Caco-2 (cell line): ENCODE measurements at regions not wholly inside any gene's neighbourhood (a gene's known extent, or its start where the extent isn't known, plus 50 kb on each side); places are given as distances from the start of the nearest gene placed in this dataset.

Experiments
- BruUV-seq: library from RNA; stranded (reverse); fragments of 400-500 nt; replicated peaks from 2 replicates; lab custom pipeline; 2021; lab: Mats Ljungman, UMichigan
- CTCF ChIA-PET: fragments of 300-600 bp; sonication (Branson Sonifier 250); formaldehyde crosslinking; loops from one replicate; lab custom pipeline; 2022; ENCODE audit warnings: antibody characterized with exemption; lab: Charles Lee
- POLR2A ChIA-PET: fragments of 300-600 bp; sonication (Branson Sonifier 250); formaldehyde crosslinking; loops from one replicate; lab custom pipeline; 2022; ENCODE audit warnings: antibody characterized with exemption; lab: Charles Lee
- DNase-seq, 2 experiments: peaks; one replicate each; pipeline versions ENCODE4 v3.0.0 to v3.0.0-alpha.2; 2020 to 2022
- H3K27me3 ChIP-seq: replicated peaks from 2 replicates; pipeline ENCODE4 v1.6.0; 2011; ENCODE audit warnings: low read length; ENCODE audit not compliant: control insufficient read depth, insufficient read depth
- H3K36me3 ChIP-seq: 2 replicates; pipeline ENCODE4 v1.5.1; 2011; ENCODE audit warnings: low read length; ENCODE audit not compliant: control insufficient read depth, insufficient read depth
- H3K4me1 ChIP-seq: fragments of 250-450 bp; sonication (Bioruptor Pico); 2 replicates; pipeline ENCODE4 v1.5.1; 2020; ENCODE audit warnings: mild to moderate bottlenecking
- H3K4me3 ChIP-seq: 2 replicates; pipeline ENCODE4 v1.5.1; 2011; ENCODE audit warnings: low read depth, mild to moderate bottlenecking, control low read depth, low read length
- H3K9me3 ChIP-seq: fragments of 250-450 bp; sonication (Bioruptor Pico); 2 replicates; pipeline ENCODE4 v1.5.1; 2020; ENCODE audit warnings: mild to moderate bottlenecking, moderate library complexity
- H3K27ac Mint-ChIP-seq: one replicate; pipeline ENCODE4 v1.8.0; 2022; ENCODE audit warnings: mixed read lengths; ENCODE audit not compliant: unreplicated experiment
- H3K27me3 Mint-ChIP-seq: one replicate; pipeline ENCODE4 v1.8.0; 2022; ENCODE audit warnings: mixed read lengths; ENCODE audit not compliant: insufficient read depth, unreplicated experiment
- H3K36me3 Mint-ChIP-seq: one replicate; pipeline ENCODE4 v1.8.0; 2022; ENCODE audit warnings: mild to moderate bottlenecking, mixed read lengths; ENCODE audit not compliant: insufficient read depth, unreplicated experiment
- H3K4me1 Mint-ChIP-seq: one replicate; pipeline ENCODE4 v1.8.0; 2022; ENCODE audit warnings: low read depth, mixed read lengths; ENCODE audit not compliant: unreplicated experiment
- H3K4me3 Mint-ChIP-seq: one replicate; pipeline ENCODE4 v1.8.0; 2022; ENCODE audit warnings: mild to moderate bottlenecking, moderate library complexity, mixed read lengths; ENCODE audit not compliant: unreplicated experiment
- H3K9me3 Mint-ChIP-seq: one replicate; pipeline ENCODE4 v1.8.0; 2022; ENCODE audit warnings: mixed read lengths; ENCODE audit not compliant: unreplicated experiment
- CTCF ChIP-seq, 2 experiments: fragments of 200-600 bp in 1 of 2; IDR thresholded peaks; 1 replicate in 1 of 2; 2 replicates in 1 of 2; pipeline versions ENCODE4 v1.5.1 to v1.8.0; 2011 to 2022; ENCODE audit warnings: antibody characterized with exemption in 1 of 2, control low read depth in 1 of 2, inconsistent platforms in 1 of 2, low read depth in 1 of 2, low read length in 1 of 2, mild to moderate bottlenecking in 1 of 2, moderate library complexity in 1 of 2; ENCODE audit not compliant: insufficient read depth in 1 of 2, severe bottlenecking in 1 of 2, unreplicated experiment in 1 of 2
- intact Hi-C: fragments of 100-400 bp; cut with micrococcal nuclease; formaldehyde crosslinking; loops from one replicate; pipeline ENCODE4 v1.10.0; 2022; ENCODE audit not compliant: unreplicated experiment

- no peak overlapping the region for H3K27ac Mint-ChIP-seq
- H3K9me3 Mint-ChIP-seq, result peaks cover 10% of the 10 kb centered on the region
- H3K36me3 Mint-ChIP-seq, result no peaks in the 10 kb centered on the region
- peaks cover 3% of the 10 kb centered on the region; the same call in 1 of the 2 replicates for H3K9me3 ChIP-seq
- ChIA-PET POLR2A (no interaction called here), CTCF (no interaction called here)
- TF ChIP-seq CTCF (IDR thresholded peaks at IDR 0.05; ENCODE audit: insufficient read depth in 1 of 2, low read depth in 1 of 2, low read length in 1 of 2, severe bottlenecking in 1 of 2, unreplicated experiment in 1 of 2), result no peak
- no peaks in the 10 kb centered on the region for H3K27me3 Mint-ChIP-seq
- intact Hi-C loops, result no loop called here
- peaks cover 16% of the 10 kb centered on the region for H3K4me1 Mint-ChIP-seq
- no peak overlapping the region for H3K4me3 Mint-ChIP-seq
- H3K27me3 ChIP-seq, result no peaks in the 10 kb centered on the region
- DNase-seq, result no peak
- peaks cover 19% of the 10 kb centered on the region; the same call in 1 of the 2 replicates for H3K4me1 ChIP-seq
- no peak overlapping the region for H3K4me3 ChIP-seq
- H3K36me3 ChIP-seq, result no peaks in the 10 kb centered on the region
- BruUV-seq, result no TSS peak
Measured at GRCh38 chr4:41320786-41321185, 64.1 kb downstream of the UCHL1 start.

GRCh38 chr4:41321216-41321945, 64.7 kb downstream of the UCHL1 start:
- no peak overlapping the region for H3K4me3 Mint-ChIP-seq
- H3K27me3 ChIP-seq, result no peaks in the 10 kb centered on the region
- peaks cover 10% of the 10 kb centered on the region for H3K9me3 Mint-ChIP-seq
- CTCF ChIA-PET, result no interaction called here
- no peak for TF ChIP-seq CTCF (IDR thresholded peaks at IDR 0.05; ENCODE audit: insufficient read depth in 1 of 2, low read depth in 1 of 2, low read length in 1 of 2, severe bottlenecking in 1 of 2, unreplicated experiment in 1 of 2)
- BruUV-seq, result no TSS peak
- peaks cover 16% of the 10 kb centered on the region for H3K4me1 Mint-ChIP-seq
- peaks cover 3% of the 10 kb centered on the region; the same call in 1 of the 2 replicates for H3K9me3 ChIP-seq
- H3K36me3 Mint-ChIP-seq, result no peaks in the 10 kb centered on the region
- POLR2A ChIA-PET, result no interaction called here
- no peak for DNase-seq
- peaks cover 19% of the 10 kb centered on the region; the same call in 1 of the 2 replicates for H3K4me1 ChIP-seq
- intact Hi-C loops, result no loop called here
- H3K36me3 ChIP-seq, result no peaks in the 10 kb centered on the region
- no peak overlapping the region for H3K4me3 ChIP-seq
- H3K27ac Mint-ChIP-seq, result no peak overlapping the region
- H3K27me3 Mint-ChIP-seq, result no peaks in the 10 kb centered on the region

- ChIA-PET POLR2A (no interaction called here), CTCF (no interaction called here)
- H3K27ac Mint-ChIP-seq, result no peak overlapping the region
- H3K4me3 Mint-ChIP-seq, result no peak overlapping the region
- peaks cover 19% of the 10 kb centered on the region; the same call in 1 of the 2 replicates for H3K4me1 ChIP-seq
- peaks cover 16% of the 10 kb centered on the region for H3K4me1 Mint-ChIP-seq
- no peak overlapping the region for H3K4me3 ChIP-seq
- no peaks in the 10 kb centered on the region for H3K27me3 Mint-ChIP-seq
- TF ChIP-seq CTCF (IDR thresholded peaks at IDR 0.05; ENCODE audit: insufficient read depth in 1 of 2, low read depth in 1 of 2, low read length in 1 of 2, severe bottlenecking in 1 of 2, unreplicated experiment in 1 of 2), result no peak
- intact Hi-C loops, result no loop called here
- BruUV-seq, result no TSS peak
- no peaks in the 10 kb centered on the region for H3K36me3 ChIP-seq
- peaks cover 3% of the 10 kb centered on the region; the same call in 1 of the 2 replicates for H3K9me3 ChIP-seq
- H3K9me3 Mint-ChIP-seq, result peaks cover 10% of the 10 kb centered on the region
- H3K36me3 Mint-ChIP-seq, result no peaks in the 10 kb centered on the region
- no peaks in the 10 kb centered on the region for H3K27me3 ChIP-seq
- no peak for DNase-seq
Measured at GRCh38 chr4:41322617-41323016, 65.9 kb downstream of the UCHL1 start.
